Ammon's horn (tissue), 1 donor: ENCODE measurements at regions not wholly inside any gene's neighbourhood (a gene's known extent, or its start where the extent isn't known, plus 50 kb on each side); places are given as distances from the start of the nearest gene placed in this dataset.
"Not testable (repeated sequence)": the region's sequence is repeated elsewhere in the genome, so short reads cannot be mapped to it uniquely, and the experiment has no call there.

ENCODE experiments used
- DNase-seq: peaks from one replicate; pipeline ENCODE4 v3.0.0-alpha.2; 2016; ENCODE audit warnings: low spot score

GRCh38 chr1:120232834-120233660, 56.7 kb upstream of the SEC22B start:
- not testable (repeated sequence) for DNase-seq

DNA sequence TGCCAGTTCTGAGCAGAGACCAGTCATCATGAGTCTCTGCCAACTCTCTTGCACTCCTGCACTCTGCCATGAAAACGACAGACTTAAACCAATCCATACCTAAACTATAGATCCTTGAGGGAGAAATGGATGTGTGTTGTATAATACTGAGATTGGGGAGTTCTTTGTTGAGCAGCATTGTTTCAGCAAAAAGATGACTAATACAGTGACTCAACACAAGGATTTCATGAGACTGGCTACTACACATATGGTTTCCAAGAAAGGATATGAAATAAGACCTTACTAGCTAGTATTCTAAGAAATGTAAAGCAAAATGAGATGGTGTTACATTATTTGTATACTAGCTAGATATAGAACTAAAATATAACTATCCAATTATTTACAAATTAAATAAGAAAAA, 53.5 kb upstream of the SEC22B start:
- not testable (repeated sequence) for DNase-seq
